Keratinocyte (primary cell): ENCODE measurements at regions not wholly inside any gene's neighbourhood (a gene's known extent, or its start where the extent isn't known, plus 50 kb on each side); places are given as distances from the start of the nearest gene placed in this dataset.

Source experiments
- DNase-seq: peaks from one replicate; pipeline ENCODE4 v3.0.0-alpha.2; 2011; ENCODE audit warnings: low read depth, missing footprints, low spot score
- FAIRE-seq: peaks from 2 replicates; lab custom pipeline; 2011; peaks lifted over from hg19 to GRCh38; lab: Jason Lieb, UNC
- H2AFZ ChIP-seq: 2 replicates; pipeline ENCODE4 v1.6.0; 2012; ENCODE audit warnings: low read length, control low read depth, inconsistent platforms; ENCODE audit not compliant: control insufficient read depth
- H3K27ac ChIP-seq: 2 replicates; pipeline ENCODE4 v1.5.1; 2011; ENCODE audit warnings: low read length; ENCODE audit not compliant: control insufficient read depth, insufficient read depth
- H3K27me3 ChIP-seq: 3 replicates; pipeline ENCODE4 v1.6.0; 2011; ENCODE audit warnings: low read length; ENCODE audit not compliant: control insufficient read depth, insufficient read depth; ENCODE audit errors: extremely low read depth
- H3K36me3 ChIP-seq, 2 experiments: 2 replicates in 1 of 2; 3 replicates in 1 of 2; pipeline ENCODE4 v1.5.1; 2011; ENCODE audit warnings: low read length in 2 of 2, mild to moderate bottlenecking in 1 of 2; ENCODE audit not compliant: control insufficient read depth in 2 of 2, insufficient read depth in 2 of 2; ENCODE audit errors: extremely low read depth in 1 of 2
- H3K4me1 ChIP-seq: 3 replicates; pipeline ENCODE4 v1.5.1; 2011; ENCODE audit warnings: low read length; ENCODE audit not compliant: control insufficient read depth, insufficient read depth; ENCODE audit errors: extremely low read depth
- H3K4me2 ChIP-seq: 3 replicates; pipeline ENCODE4 v1.6.0; 2011; ENCODE audit warnings: low read depth, low read length; ENCODE audit not compliant: control insufficient read depth, insufficient read depth; ENCODE audit errors: extremely low read depth
- H3K4me3 ChIP-seq, 3 experiments: fragments of 200-600 bp in 1 of 3; sonication (generic) in 1 of 3; 2 replicates in 2 of 3; 3 replicates in 1 of 3; pipeline ENCODE4 v1.5.1; 2011 to 2016; ENCODE audit warnings: low read length in 3 of 3, mild to moderate bottlenecking in 3 of 3, control low read depth in 2 of 3, inconsistent platforms in 1 of 3, low read depth in 1 of 3, mixed read lengths in 1 of 3, mixed run types in 1 of 3, moderate library complexity in 1 of 3; ENCODE audit not compliant: control insufficient read depth in 2 of 3, insufficient read depth in 2 of 3; ENCODE audit errors: extremely low read depth in 1 of 3
- H3K79me2 ChIP-seq: 2 replicates; pipeline ENCODE4 v1.6.0; 2012; ENCODE audit warnings: low read length; ENCODE audit not compliant: control insufficient read depth, insufficient read depth
- H3K9ac ChIP-seq: 3 replicates; pipeline ENCODE4 v1.6.0; 2011; ENCODE audit warnings: low read length; ENCODE audit not compliant: control insufficient read depth, insufficient read depth; ENCODE audit errors: extremely low read depth
- H3K9me1 ChIP-seq: 3 replicates; pipeline ENCODE4 v1.6.0; 2011; ENCODE audit warnings: low read length; ENCODE audit not compliant: control insufficient read depth, insufficient read depth; ENCODE audit errors: extremely low read depth
- H3K9me3 ChIP-seq: 2 replicates; pipeline ENCODE4 v1.5.1; 2012; ENCODE audit warnings: low read depth, low read length; ENCODE audit not compliant: control insufficient read depth
- H4K20me1 ChIP-seq: 3 replicates; pipeline ENCODE4 v1.6.0; 2011; ENCODE audit warnings: low read length; ENCODE audit not compliant: control insufficient read depth, insufficient read depth; ENCODE audit errors: extremely low read depth
- CTCF ChIP-seq, 3 experiments: IDR thresholded peaks in 1 of 3; conservative IDR thresholded peaks in 1 of 3; optimal IDR thresholded peaks in 1 of 3; 2 replicates in 2 of 3; 3 replicates in 1 of 3; pipeline versions ENCODE3 to v1.5.1; 2011; ENCODE audit warnings: low read length in 3 of 3, mild to moderate bottlenecking in 3 of 3, moderate library complexity in 2 of 3, control low read depth in 1 of 3, inconsistent platforms in 1 of 3; ENCODE audit not compliant: insufficient read depth in 2 of 3; ENCODE audit errors: extremely low read depth in 1 of 3
- EZH2 ChIP-seq: IDR thresholded peaks from one replicate; pipeline ENCODE4 v1.6.1; 2012; ENCODE audit warnings: inconsistent platforms, mild to moderate bottlenecking, low read length, moderate library complexity
- dilution Hi-C: fragments of 300-500 bp; cut with MboI; formaldehyde crosslinking; loops from one replicate; pipeline ENCODE4 v1.7.0; 2020; ENCODE audit warnings: low sequenced_read_pairs; ENCODE audit not compliant: extremely low pct_ligation_motif_present

GRCh38 chr21:33140288-33140687, 70.3 kb downstream of the OLIG1 start:
- H3K4me3 ChIP-seq, result no peak overlapping the region
- no peaks in the 10 kb centered on the region for H3K4me1 ChIP-seq
- no peak overlapping the region for H3K4me2 ChIP-seq
- H3K9ac ChIP-seq, result no peak overlapping the region
- no peak for TF ChIP-seq CTCF (optimal IDR thresholded peaks at IDR 0.05 in 1 of 3, IDR thresholded peaks at IDR 0.05 in 1 of 3, conservative IDR thresholded peaks at IDR 0.05 in 1 of 3; ENCODE audit: extremely low read depth in 1 of 3, insufficient read depth in 2 of 3, low read length in 3 of 3)
- dilution Hi-C loops, result no loop called here
- DNase-seq, result no peak
- H3K79me2 ChIP-seq, result no peaks in the 10 kb centered on the region
- H2AFZ ChIP-seq, result no peak overlapping the region
- FAIRE-seq, result no peak
- H3K27ac ChIP-seq, result no peak overlapping the region
- no peaks in the 10 kb centered on the region for H4K20me1 ChIP-seq
- H3K27me3 ChIP-seq, result peaks cover 1% of the 10 kb centered on the region
- no peaks in the 10 kb centered on the region for H3K9me3 ChIP-seq
- H3K9me1 ChIP-seq, result no peaks in the 10 kb centered on the region
- H3K36me3 ChIP-seq, result no peaks in the 10 kb centered on the region

DNA sequence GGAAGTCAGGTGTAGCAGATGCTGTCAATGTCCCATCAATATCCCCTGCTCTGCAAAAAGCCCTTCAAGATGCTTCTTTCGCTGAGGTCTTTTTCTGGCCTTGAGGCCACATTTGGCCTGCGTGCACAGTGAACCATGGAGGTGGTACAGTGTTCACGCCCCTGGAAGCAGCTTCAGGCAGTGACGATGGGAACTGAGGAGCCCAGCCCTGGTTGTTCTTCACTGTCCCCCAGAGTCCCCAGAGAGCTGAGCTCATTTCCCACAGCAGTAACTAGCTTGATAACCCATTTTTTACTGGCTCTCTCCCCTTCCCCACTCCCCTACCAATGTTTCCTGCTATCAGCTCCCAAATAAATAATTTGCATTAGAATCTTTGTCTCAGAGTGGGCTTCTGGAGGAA, 76.5 kb downstream of the OLIG1 start:
- FAIRE-seq, result no peak
- peaks cover 10% of the 10 kb centered on the region for H3K27me3 ChIP-seq
- H3K27ac ChIP-seq, result no peak overlapping the region
- H3K36me3 ChIP-seq, result no peaks in the 10 kb centered on the region
- DNase-seq, result no peak
- H3K9ac ChIP-seq, result no peak overlapping the region
- H3K79me2 ChIP-seq, result no peaks in the 10 kb centered on the region
- dilution Hi-C loops, result no loop called here
- no peak overlapping the region for H2AFZ ChIP-seq
- H3K9me3 ChIP-seq, result no peaks in the 10 kb centered on the region
- no peak for TF ChIP-seq CTCF (optimal IDR thresholded peaks at IDR 0.05 in 1 of 3, IDR thresholded peaks at IDR 0.05 in 1 of 3, conservative IDR thresholded peaks at IDR 0.05 in 1 of 3; ENCODE audit: extremely low read depth in 1 of 3, insufficient read depth in 2 of 3, low read length in 3 of 3)
- TF ChIP-seq EZH2, result no peak
- H3K9me1 ChIP-seq, result no peaks in the 10 kb centered on the region
- no peaks in the 10 kb centered on the region for H4K20me1 ChIP-seq
- no peak overlapping the region for H3K4me2 ChIP-seq
- no peak overlapping the region for H3K4me3 ChIP-seq
- H3K4me1 ChIP-seq, result no peaks in the 10 kb centered on the region
